Fibroblast of skin of right biceps (primary cell): ENCODE measurements at regions not wholly inside any gene's neighbourhood (a gene's known extent, or its start where the extent isn't known, plus 50 kb on each side); places are given as distances from the start of the nearest gene placed in this dataset.

ENCODE experiments used
- DNase-seq: peaks from one replicate; pipeline ENCODE4 v3.0.0-alpha.2; 2013

DNA sequence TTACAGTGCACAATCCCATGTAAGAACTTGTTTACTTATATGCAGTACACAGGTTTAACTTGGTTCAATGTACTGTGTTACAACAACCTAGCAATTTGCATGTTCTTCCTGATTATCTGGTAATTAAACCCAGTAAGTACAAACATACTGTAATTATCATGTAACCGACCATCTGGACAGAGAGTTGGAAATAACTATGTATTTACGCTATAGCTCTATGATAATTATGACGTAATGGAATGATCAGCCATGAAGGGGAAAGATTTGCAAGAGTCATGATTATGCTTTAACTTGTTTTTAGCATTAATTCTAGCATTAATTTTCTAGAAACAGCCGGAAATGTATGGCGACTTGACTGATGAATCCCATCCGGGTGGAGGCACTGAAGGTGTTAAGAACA, 74.8 kb upstream of the SALL1 start:
- DNase-seq = no peak

DNA sequence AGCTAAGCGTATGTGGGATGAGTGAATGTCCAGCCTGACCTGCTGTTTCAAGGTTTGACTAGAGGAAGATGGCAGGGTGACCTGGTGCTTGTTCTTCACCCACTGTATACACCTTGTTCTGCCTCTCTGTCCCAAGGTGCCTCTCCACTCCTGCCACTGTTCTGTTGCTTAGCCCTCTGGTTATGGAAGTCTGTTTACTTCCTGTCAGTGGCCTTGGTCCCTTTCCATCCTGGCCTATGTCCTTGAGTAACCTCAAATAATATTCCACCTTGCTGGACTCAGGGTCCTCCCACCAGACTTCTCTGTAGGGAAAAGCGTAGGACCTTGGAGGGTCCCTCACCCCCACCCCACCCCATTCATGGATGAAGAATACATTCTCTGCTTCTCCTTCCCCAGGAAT, 73.2 kb upstream of the SALL1 start:
- no peak for DNase-seq

DNA sequence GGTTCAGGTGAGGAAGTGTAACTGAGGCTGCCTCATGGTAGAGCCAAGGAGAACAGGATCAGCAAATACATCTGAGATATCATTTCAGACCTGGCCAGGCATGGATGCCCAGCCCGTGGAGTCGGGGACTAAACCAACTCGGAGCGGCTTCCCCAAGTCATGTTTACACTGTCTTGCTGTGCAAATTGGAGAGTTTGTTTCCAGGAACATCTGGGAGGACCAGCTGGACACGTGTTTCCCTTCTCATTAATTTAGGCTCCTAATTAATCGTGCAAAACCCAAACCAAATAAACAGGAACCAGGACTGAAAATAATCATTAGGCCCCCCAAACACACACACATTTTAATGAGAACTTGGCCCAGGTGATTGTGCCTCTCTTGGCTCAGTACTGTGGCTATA, 70.9 kb upstream of the SALL1 start:
- no peak for DNase-seq

DNA sequence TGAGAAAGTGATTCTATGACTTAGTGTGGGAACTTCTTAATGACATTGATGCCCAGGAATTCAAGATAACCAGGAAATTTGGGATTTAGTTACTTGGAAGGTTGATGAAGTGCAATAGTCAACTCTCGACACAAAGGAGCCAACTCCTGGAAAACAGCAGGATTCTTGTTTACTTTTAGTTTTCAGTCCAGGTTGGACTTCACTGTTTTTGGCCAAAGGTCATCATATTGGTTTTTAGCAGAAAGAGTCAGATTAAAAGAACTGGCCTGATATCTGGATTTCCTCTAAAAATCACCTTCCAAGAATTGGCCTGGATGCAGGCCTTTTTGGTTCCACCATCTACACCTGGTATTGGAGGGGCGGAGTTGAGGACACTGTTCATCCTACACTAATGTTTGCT, 60.1 kb upstream of the SALL1 start:
- DNase-seq = no peak

GRCh38 chr16:51210087-51210486, 59.0 kb upstream of the SALL1 start:
- no peak for DNase-seq

DNA sequence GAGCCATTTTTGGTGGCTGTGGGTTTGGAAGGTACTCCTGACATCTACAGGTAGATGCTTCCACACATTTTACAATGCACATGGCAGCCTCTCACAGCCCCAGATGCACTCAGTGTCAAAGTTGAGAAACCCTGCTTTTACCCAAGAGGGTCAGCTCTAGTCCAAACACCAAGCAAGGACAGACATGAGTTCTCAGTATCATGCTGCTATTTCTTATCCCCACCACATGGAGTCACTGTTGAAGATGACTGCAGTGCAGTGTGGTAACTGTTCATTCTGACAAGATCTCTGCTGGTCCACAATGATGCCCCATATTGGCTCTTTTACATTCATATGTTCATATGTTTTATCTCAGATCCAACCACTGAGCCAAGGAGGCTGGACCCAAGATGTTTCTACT, 50.5 kb upstream of the SALL1 start:
- DNase-seq = no peak
